Left renal pelvis (tissue), 4 donors: ENCODE measurements at regions not wholly inside any gene's neighbourhood (a gene's known extent, or its start where the extent isn't known, plus 50 kb on each side); places are given as distances from the start of the nearest gene placed in this dataset.
"Not testable (repeated sequence)": the region's sequence is repeated elsewhere in the genome, so short reads cannot be mapped to it uniquely, and the experiment has no call there.

Experiments used
- DNase-seq, 4 donors: peaks; one replicate each; pipeline ENCODE4 v3.0.0-alpha.2; 2013; ENCODE audit warnings: low read depth in 4 of 4, low spot score in 3 of 4

- no peak for DNase-seq
These were observed 794.4 kb upstream of the TMPRSS15 start for GRCh38 chr21:19197950-19198349.

DNA sequence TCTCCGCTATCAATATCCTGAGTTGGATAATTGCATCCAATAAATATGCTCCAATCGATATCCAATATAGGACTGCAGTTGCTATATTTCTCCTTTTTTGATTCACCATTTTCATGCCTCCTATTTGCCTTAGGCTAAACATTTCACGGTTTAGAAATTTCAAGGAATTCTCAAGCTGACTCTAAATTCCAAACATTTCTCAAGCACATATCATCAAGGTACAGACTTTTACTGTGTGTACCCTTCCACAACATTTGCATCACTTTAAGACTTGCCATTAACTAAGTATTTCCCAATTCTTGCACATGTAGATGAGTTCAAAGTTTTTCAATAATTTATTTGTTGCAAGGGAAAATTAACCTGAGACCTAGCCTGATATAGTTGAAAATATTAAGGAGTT, 795.2 kb upstream of the TMPRSS15 start:
- no peak for DNase-seq

DNA sequence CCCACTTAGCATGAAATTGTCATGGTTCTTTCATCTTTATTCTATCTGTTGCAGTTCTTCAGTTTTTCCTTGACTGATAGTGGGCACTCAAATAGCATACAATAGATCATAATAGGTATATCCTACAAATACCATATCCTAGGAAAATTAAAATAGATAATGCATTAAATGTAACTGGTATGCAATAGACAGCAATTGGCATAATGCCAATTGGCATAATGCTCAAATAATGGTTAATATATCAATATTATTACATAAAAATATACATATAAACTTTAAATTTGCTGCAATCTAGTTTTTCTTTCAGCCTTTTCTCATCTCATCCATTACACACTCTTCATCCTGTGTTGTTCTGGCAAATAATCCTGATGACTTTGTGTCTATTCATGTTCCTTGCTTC, 814.6 kb upstream of the TMPRSS15 start:
- DNase-seq = no peak

- no peak for DNase-seq
These were observed 820.5 kb upstream of the TMPRSS15 start for GRCh38 chr21:19224090-19224489.

DNA sequence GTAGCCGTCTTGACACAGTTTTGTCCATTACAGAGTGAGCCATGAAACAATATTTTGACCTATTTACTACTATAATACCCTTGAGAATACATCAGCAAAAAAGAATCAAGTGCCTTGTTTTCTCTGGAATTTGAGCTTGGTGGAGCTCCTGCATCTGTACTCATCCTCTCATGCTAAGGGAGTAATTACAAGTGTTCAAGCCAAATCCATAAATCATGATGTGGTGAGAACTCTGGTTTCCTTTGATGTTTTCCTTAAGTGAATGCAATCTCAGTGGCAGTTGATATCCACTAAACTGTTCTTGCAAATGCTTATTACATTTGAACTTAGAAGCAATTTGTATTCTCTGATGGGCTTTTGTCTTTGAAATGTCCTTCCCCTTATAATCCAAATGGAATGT, 824.6 kb upstream of the TMPRSS15 start:
- peak; percentile 22 to 66 (median 36) for DNase-seq

DNA sequence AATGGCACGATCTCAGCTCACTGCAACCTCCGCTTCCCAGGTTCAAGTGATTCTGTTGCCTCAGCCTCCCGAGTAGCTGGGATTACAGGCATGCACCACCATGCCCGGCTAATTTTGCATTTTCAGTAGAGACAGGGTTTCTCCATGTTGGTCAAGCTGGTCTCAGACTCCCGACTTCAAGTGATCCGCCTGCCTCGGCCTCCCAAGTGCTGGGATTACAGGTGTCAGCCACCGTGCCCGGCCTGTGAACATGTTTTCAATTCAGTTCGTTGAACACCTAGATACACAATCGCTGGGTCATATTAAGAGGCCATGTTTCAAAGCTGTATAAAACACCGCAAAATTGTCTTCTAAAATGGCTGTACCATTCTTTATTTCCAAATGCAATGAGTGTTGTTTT, 830.3 kb upstream of the TMPRSS15 start:
- not testable (repeated sequence) for DNase-seq

DNA sequence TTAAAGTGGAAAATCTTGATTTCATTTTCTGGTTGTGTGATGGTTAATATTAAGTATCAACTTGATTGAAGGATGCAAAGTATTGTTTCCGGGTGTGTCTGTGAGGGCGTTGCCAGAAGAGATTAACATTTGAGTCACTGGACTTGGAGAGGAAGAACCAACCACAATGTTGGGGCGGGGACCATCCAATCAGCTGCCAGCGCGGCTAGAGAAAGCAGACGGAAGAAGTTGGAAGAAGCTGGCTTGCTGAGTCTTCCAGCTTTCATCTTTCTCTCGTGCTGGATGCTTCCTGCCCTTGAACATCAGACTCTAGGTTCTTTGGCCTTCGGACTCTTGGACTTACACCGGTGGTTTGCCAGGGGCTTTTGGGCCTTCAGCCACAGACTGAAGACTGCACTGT, 832.6 kb upstream of the TMPRSS15 start:
- no peak for DNase-seq

- no peak for DNase-seq
These were observed 834.0 kb upstream of the TMPRSS15 start for GRCh38 chr21:19237608-19238007.

DNA sequence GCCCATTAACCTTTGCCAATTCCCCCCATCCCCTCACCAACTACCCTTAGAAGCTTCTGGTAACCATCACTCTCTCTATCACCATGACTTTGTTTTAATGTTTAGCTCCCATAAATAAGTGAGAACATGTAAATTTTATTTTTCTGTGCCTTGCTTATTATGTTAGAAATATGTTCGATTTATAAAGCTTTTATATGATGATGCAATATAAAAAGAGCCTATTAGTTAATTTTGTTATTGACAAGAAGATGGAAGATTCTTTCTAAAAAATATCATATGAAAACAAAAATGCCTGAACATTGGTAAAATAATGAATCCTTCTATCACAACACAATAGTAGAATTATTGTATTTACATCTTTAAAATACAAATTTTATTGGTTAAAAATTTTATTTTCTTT, 836.1 kb upstream of the TMPRSS15 start:
- DNase-seq = no peak

- DNase-seq = no peak
These were observed 841.1 kb upstream of the TMPRSS15 start for GRCh38 chr21:19244502-19245187.

DNA sequence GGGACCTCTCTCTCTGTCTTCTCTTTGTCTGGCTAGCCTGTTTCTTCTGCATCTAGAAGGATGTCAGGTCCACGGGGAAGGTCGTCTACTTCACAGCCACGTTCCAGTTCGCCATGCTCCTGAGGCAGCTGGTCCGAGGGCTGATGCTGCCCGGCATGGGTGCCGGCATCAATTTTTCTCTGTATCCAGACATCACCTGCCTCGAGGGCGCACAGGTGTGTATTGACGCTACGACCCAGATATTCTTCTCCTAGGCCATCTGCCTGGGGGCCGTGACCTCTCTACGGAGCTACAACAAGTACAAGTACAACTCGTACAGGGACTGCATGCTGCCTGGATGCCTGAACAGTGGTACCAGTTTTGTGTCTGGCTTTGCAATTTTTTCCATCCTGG, 841.6 kb upstream of the TMPRSS15 start:
- DNase-seq = no peak

DNA sequence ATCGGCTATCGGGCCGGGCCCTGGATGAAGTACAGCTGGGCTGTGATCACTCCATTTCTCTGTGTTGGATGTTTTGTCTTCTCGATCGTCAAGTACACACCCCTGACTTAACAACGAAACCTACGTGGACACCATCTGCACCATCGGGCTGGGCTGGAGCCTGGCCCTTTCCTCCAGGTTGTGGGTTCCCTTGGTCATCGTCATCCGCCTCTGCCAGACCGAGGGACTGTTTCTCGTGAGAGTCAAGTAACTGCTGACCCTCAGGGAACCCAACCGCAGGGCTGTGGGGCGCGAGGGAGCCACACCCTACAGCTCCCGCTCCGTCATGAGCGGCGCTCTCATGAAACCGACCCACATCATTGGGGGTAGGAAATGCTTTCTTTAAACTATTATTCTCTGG, 842.4 kb upstream of the TMPRSS15 start:
- DNase-seq = no peak

- no peak for DNase-seq
These were observed 853.5 kb upstream of the TMPRSS15 start for GRCh38 chr21:19256934-19257660.

DNA sequence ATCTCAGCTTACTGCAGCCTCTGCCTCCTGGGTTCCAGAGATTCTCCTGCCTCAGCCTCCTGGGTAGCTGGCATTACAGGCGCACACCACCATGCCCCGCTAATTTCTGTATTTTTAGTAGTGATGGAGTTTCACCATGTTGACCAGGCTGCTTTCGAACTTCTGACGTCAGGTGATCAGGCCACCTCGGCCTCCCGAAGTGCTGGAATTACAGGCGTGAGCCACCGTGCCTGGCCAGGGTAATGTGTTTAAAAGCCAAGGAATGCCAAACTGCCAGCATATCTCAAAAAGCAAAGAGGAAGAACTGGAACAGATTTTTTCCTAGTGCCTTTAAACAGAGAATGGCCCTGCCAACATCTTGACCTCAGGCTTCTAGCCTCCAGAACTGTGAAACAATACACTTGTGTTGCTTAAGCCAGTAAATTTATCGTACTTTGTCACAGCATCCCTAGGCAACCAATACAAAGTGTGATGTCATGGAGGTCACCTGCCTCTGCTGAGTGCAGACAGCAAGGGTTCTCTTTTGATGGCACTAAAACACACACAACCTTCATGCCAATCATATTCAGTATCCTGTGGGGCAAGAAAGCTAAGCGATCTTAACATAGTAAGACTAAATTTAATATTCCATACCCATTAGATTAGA, 858.3 kb upstream of the TMPRSS15 start:
- no peak for DNase-seq

DNA sequence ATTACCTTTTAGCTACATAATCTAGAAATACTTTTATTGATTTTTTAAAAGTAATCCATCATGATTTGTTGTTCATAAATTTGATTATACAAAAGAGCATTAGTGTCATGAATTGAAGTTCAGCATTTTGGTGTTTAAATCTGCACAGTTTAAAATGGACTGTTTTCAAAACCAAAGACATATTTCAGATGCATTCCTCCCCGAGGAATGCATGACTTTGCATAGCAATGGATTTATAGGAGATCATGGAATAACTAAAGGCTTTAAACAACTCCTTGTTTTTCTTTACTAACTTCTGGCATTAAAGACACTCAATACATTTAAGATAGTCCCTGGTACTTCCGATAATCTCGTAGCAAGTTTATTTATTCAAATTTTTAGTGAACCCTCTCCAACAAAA, 863.1 kb upstream of the TMPRSS15 start:
- DNase-seq = no peak

DNA sequence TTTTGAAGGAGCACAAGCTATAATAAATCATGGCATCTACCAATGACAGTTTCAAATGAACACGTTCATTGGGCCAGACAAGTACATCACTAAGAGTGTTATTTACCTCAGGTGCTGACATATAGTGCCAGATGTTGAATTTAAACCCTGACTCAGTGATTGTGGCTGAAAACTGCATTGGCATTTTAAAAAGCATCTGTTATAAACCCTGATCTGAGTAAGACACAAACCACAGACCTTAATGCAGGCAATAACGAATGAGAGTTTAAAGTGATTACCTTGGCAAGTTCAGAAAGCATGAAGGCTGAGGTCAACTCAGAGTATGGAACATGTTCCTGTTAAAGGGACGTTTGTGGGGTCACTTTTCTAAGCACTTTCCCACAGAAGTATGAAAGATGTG, 865.1 kb upstream of the TMPRSS15 start:
- no peak for DNase-seq

- DNase-seq = no peak
These were observed 871.5 kb upstream of the TMPRSS15 start for GRCh38 chr21:19275065-19275464.

GRCh38 chr21:19276665-19277064, 873.1 kb upstream of the TMPRSS15 start:
- no peak for DNase-seq

DNA sequence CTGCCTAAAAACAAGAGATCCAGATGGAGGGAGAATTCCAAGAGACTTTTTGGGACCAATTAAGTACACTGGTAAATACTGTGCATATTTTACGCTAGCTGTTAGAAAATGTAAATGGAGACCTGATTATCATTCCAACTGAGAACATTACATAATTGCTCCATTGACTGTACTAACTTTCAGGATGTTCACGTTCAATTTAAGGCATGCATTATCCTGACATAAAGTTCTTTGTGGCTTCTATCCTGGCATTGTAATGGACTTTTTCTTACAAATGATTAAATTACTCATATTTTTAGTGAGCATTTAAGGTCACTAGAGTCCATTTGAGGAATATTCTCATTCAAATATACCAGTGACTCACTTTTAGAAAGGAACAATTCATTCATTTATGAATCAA, 883.3 kb upstream of the TMPRSS15 start:
- DNase-seq = no peak

DNA sequence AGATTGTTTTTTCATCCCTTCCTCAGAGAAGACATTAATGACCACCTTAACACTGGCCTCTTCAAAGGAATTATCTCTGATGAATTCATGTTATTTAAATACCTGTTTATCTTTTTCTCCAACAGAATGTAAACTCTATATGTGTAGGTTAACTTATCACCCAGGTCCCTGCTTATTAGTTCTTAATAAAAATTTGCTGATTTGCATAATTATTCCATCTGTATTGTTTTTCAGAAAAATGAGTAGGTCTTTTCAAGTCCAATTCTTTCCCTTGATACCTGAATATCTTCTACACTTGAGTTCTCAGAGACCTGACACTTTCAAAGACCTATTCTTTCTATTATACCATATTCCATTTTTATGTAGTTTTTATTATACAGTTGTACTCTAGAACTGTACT, 886.7 kb upstream of the TMPRSS15 start:
- no peak for DNase-seq

DNA sequence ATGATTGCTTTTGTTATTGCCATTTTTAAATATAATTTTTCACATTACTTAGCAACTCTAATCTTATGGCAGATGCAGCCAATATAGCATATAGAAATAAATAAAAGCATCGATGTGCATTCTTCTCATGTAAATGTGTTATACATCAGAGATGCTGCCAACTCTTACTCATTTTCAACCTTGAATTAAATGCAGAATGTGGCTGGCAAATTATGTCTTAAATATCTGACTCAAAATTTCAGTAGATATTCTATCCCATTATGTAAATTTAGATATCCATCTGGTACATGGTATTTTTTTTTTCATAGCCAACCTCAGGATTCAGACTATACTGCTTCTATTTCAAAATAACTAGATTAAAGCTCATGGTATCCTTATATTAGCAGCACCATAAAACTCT, 916.7 kb upstream of the TMPRSS15 start:
- DNase-seq = no peak

DNA sequence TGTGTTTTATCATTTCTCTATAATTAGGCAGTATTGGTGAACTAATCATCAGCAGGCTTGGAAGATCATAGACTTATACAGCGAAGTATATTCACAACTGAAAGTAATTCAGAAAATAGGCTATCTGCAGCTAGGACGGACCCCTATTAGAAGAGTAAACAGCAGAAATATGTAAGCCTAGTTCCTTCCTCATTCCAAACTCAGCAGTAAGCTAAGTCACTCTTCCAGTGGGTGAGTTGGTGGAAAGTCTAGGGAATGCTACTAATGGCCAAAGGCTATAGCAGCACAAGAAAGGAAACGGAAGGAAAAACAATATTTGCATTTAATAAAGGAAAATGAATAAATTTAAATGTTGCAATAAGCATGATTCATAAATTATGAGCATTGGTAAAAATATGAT, 918.1 kb upstream of the TMPRSS15 start:
- no peak for DNase-seq
